Cardiac muscle cell (in vitro differentiated cells and primary cell): ENCODE measurements at regions not wholly inside any gene's neighbourhood (a gene's known extent, or its start where the extent isn't known, plus 50 kb on each side); places are given as distances from the start of the nearest gene placed in this dataset.

Experiments
- DNase-seq, 2 donors: peaks; one replicate each; pipeline versions ENCODE4 v3.0.0 to v3.0.0-alpha.2; 2010 to 2017; ENCODE audit warnings: low read depth in 1 of 2, low spot score in 1 of 2
- H3K27ac ChIP-seq: fragments of 200-600 bp; sonication (generic); 2 replicates; pipeline ENCODE4 v1.5.1; 2016
- H3K27me3 ChIP-seq: fragments of 200-600 bp; sonication (generic); 2 replicates; pipeline ENCODE4 v1.6.0; 2016; ENCODE audit warnings: control low read depth
- H3K36me3 ChIP-seq: fragments of 200-600 bp; sonication (generic); 2 replicates; pipeline ENCODE4 v1.5.1; 2016; ENCODE audit warnings: control low read depth
- H3K4me1 ChIP-seq: fragments of 200-600 bp; sonication (generic); 2 replicates; pipeline ENCODE4 v1.8.1; 2017; ENCODE audit warnings: low read depth, mild to moderate bottlenecking, mixed run types
- H3K4me3 ChIP-seq: fragments of 200-600 bp; sonication (generic); 2 replicates; pipeline ENCODE4 v1.5.1; 2016; ENCODE audit warnings: mild to moderate bottlenecking
- H3K9me3 ChIP-seq: fragments of 200-600 bp; sonication (generic); 2 replicates; pipeline ENCODE4 v1.5.1; 2017; ENCODE audit warnings: low read depth, mild to moderate bottlenecking, control low read depth
- TF ChIP-seq, protein P1 (sequence below): IDR thresholded peaks from 2 replicates; pipeline ENCODE4 v1.5.1; 2012; ENCODE audit warnings: low read depth, mild to moderate bottlenecking, low read length

DNA sequence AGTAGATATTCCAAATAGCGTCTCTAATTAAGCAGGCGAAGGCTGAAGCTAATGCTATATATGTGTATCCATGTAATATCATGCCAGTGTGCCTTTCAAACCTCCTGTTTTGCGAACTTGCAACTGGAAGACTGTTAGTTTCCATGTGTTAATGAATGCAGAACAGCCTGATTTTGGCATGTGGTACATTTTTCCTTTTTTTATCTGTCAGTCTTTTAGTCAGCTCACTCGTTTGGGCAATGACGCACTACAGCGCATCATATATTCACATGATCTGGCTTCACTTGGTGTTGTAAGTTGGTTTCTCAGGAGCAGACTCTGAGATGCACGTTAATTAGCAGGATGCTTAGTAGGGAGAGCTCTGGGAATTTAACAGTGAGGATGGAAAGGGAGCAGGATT lies 210.4 kb upstream of the CA10 start:
- Histone ChIP-seq H3K9me3 (no peaks in the 10 kb centered on the region), H3K4me1 (no peaks in the 10 kb centered on the region), H3K4me3 (no peak overlapping the region), H3K27me3 (no peaks in the 10 kb centered on the region), H3K27ac (no peak overlapping the region), H3K36me3 (no peaks in the 10 kb centered on the region)
- TF ChIP-seq, protein P1, sequence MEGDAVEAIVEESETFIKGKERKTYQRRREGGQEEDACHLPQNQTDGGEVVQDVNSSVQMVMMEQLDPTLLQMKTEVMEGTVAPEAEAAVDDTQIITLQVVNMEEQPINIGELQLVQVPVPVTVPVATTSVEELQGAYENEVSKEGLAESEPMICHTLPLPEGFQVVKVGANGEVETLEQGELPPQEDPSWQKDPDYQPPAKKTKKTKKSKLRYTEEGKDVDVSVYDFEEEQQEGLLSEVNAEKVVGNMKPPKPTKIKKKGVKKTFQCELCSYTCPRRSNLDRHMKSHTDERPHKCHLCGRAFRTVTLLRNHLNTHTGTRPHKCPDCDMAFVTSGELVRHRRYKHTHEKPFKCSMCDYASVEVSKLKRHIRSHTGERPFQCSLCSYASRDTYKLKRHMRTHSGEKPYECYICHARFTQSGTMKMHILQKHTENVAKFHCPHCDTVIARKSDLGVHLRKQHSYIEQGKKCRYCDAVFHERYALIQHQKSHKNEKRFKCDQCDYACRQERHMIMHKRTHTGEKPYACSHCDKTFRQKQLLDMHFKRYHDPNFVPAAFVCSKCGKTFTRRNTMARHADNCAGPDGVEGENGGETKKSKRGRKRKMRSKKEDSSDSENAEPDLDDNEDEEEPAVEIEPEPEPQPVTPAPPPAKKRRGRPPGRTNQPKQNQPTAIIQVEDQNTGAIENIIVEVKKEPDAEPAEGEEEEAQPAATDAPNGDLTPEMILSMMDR, result no peak
- DNase-seq, result no peak

DNA sequence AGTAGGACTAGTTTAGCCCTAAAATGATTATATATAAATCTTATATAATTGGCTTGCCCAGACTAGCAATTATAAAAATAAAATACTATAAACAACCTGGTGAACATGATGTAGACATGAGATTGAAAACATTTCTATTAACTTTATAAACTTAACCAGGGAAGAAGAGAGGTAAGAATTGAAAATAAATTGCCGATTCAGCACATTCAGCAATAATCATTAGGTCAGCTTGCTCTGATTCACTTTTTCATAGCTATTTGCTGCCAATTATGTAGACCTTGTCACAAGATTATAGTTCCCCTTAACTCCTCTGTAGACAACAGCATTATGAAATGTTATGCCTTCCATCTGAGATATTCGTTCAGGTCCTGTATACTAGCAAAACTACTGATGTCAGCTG lies 199.3 kb upstream of the CA10 start:
- H3K4me3 ChIP-seq, result no peak overlapping the region
- no peak for DNase-seq
- no peaks in the 10 kb centered on the region for H3K36me3 ChIP-seq
- H3K4me1 ChIP-seq, result no peaks in the 10 kb centered on the region
- TF ChIP-seq, protein P1, result no peak
- no peak overlapping the region for H3K27ac ChIP-seq
- no peaks in the 10 kb centered on the region for H3K27me3 ChIP-seq
- H3K9me3 ChIP-seq, result no peaks in the 10 kb centered on the region

GRCh38 chr17:52336796-52337195 lies 178.3 kb upstream of the CA10 start:
- Histone ChIP-seq H3K36me3 (no peaks in the 10 kb centered on the region), H3K27ac (no peak overlapping the region), H3K4me3 (no peak overlapping the region), H3K4me1 (no peaks in the 10 kb centered on the region), H3K27me3 (no peaks in the 10 kb centered on the region), H3K9me3 (no peaks in the 10 kb centered on the region)
- no peak for DNase-seq
- TF ChIP-seq, protein P1, result no peak

DNA sequence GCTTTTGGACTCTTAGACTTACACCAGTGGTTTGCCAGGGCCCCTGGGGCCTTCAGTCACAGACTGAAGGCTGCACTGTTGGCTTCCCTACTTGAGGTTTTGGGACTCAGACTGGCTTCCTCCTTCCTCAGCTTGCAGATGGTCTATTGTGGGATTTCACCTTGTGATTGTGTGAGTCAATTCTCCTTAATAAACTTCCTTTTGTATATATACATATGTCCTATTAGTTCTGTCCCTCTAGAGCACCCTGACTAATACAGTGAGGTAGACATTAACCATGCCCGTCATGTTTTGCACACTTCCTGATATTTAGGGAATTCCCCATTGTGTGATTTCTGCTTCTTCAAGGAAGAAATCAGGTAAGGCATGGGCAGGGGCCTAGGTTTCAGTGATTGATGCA lies 147.8 kb upstream of the CA10 start:
- TF ChIP-seq, protein P1, result no peak
- no peak for DNase-seq
- Histone ChIP-seq H3K4me1 (no peaks in the 10 kb centered on the region), H3K27me3 (no peaks in the 10 kb centered on the region), H3K4me3 (no peak overlapping the region), H3K27ac (no peak overlapping the region), H3K36me3 (no peaks in the 10 kb centered on the region), H3K9me3 (no peaks in the 10 kb centered on the region)

DNA sequence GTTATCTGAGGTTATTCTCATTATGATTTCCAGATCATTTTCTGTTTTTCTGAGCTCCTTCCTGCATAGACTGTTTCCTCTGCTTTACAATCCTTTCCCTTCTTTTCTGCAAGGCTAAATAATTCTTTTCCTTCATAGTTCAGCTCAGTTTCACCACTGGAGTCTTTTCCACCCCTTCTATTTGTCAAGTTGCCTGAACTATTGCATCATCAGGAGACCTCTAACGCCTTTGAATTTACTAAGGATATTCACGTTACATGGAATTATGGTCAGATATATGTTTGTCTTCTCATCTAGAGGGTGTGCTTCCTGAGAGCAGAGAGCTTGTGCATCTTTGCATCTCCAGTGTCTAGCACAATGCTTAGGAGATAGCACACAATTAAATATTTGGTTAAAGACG lies 140.4 kb upstream of the CA10 start:
- no peak overlapping the region for H3K27ac ChIP-seq
- no peak overlapping the region for H3K4me3 ChIP-seq
- H3K36me3 ChIP-seq, result no peaks in the 10 kb centered on the region
- no peak for DNase-seq
- H3K4me1 ChIP-seq, result no peaks in the 10 kb centered on the region
- H3K27me3 ChIP-seq, result no peaks in the 10 kb centered on the region
- TF ChIP-seq, protein P1, result no peak
- no peaks in the 10 kb centered on the region for H3K9me3 ChIP-seq

DNA sequence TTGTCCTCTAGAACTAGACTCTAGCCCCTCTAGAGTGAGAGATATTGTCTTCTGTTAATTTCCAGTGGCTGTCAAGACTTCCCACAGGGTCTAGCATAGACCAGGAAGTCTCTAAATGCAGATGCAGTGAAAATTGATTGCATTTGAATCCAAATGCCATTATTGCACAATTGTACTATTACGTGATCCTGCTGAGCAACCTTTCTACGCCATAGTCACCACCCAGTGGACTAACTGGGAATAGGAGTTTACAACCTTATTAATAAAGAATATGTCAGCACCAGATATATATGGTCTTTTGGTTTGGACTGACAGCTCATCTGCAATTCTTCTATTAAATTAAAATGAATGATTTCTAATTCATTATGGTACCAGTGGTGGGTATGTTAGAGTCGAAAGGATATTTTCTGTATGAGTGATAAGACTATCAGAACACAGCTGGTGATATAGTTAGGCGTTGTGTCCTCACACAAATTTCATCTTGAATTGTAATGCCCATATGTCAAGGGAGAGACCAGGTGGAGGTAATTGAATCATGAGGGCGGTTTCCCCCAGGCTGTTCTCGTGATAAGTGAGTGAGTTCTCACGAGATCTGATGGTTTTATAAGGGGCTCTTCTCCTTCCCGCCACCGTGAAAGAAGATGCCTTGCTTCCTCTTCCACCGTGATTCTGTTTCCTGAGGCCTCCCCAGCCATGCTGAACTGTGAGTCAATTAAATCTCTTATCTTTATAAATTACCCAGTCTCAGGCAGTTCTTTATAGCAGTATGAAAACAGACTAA lies 138.9 kb upstream of the CA10 start:
- H3K4me1 ChIP-seq, result no peaks in the 10 kb centered on the region
- H3K4me3 ChIP-seq, result no peak overlapping the region
- DNase-seq, result no peak
- TF ChIP-seq, protein P1, result no peak
- H3K9me3 ChIP-seq, result no peaks in the 10 kb centered on the region
- H3K36me3 ChIP-seq, result no peaks in the 10 kb centered on the region
- no peaks in the 10 kb centered on the region for H3K27me3 ChIP-seq
- H3K27ac ChIP-seq, result no peak overlapping the region
